Upper lobe of left lung (tissue), 6 donors: ENCODE measurements at regions not wholly inside any gene's neighbourhood (a gene's known extent, or its start where the extent isn't known, plus 50 kb on each side); places are given as distances from the start of the nearest gene placed in this dataset.
"Not testable (repeated sequence)": the region's sequence is repeated elsewhere in the genome, so short reads cannot be mapped to it uniquely, and the experiment has no call there.

ENCODE experiments used
- ATAC-seq, 2 donors: fragments of 200-7000 bp; cut with Tn5 transposase; one replicate each; pipeline ENCODE4 v1.9.1; 2022; ENCODE audit warnings: mild to moderate bottlenecking in 2 of 2, moderate library complexity in 2 of 2; ENCODE audit not compliant: low FRiP score in 2 of 2
- DNase-seq, 2 donors: peaks; one replicate each; pipeline ENCODE4 v3.0.0-alpha.2; 2019 to 2020
- H3K27ac ChIP-seq, 4 donors: fragments of 200-600 bp; sonication (generic); one replicate each; pipeline ENCODE4 v1.5.1; 2016 to 2019
- H3K27me3 ChIP-seq, 4 donors: fragments of 200-600 bp; sonication (generic); one replicate each; pipeline ENCODE4 v1.5.1; 2017 to 2019
- H3K36me3 ChIP-seq, 4 donors: fragments of 200-600 bp; sonication (generic); one replicate each; pipeline ENCODE4 v1.5.1; 2016 to 2019
- H3K4me1 ChIP-seq, 4 donors: fragments of 200-600 bp; sonication (generic); one replicate each; pipeline ENCODE4 v1.5.1; 2018 to 2019
- H3K4me3 ChIP-seq, 4 donors: fragments of 200-600 bp; sonication (generic); one replicate each; pipeline ENCODE4 v1.5.1; 2017 to 2019; ENCODE audit warnings: mild to moderate bottlenecking in 2 of 4, moderate library complexity in 1 of 4
- H3K9me3 ChIP-seq, 4 donors: fragments of 200-600 bp; sonication (generic); one replicate each; pipeline ENCODE4 v1.5.1; 2018 to 2019
- EP300 ChIP-seq, 4 donors: sonication (generic); formaldehyde crosslinking; IDR thresholded peaks; one replicate each; pipeline ENCODE4 v1.5.1; 2017; ENCODE audit warnings: antibody characterized with exemption in 4 of 4, control low read depth in 2 of 4
- POLR2A ChIP-seq, 4 donors: fragments of 450-650 bp; IDR thresholded peaks; one replicate each; pipeline ENCODE4 v1.5.1; 2016 to 2017; ENCODE audit warnings: antibody characterized with exemption in 4 of 4, mild to moderate bottlenecking in 2 of 4
- POLR2AphosphoS5 ChIP-seq, 2 donors: sonication (generic); formaldehyde crosslinking; IDR thresholded peaks; one replicate each; pipeline ENCODE4 v1.5.1; 2017; ENCODE audit warnings: antibody characterized with exemption in 2 of 2
- WGBS, 2 donors: methylation state at CpG; one replicate each; pipeline ENCODE4 v1.1.5; 2017 to 2018; 5-methylcytosine and 5-hydroxymethylcytosine counted together
- TF ChIP-seq, protein P1 (sequence below), 6 experiments: fragments of 450-650 bp in 4 of 6; fragments of 200-600 bp in 2 of 6; sonication (generic) in 2 of 6; IDR thresholded peaks; one replicate each; pipeline ENCODE4 v1.5.1; 2016 to 2019; ENCODE audit warnings: antibody characterized with exemption in 6 of 6
- donor health status: DM: no; HTN: no; CAD: no; lungs with moderate emphysema.
- donor health status: DM: no; HTN: yes; CAD: no; lungs with severe emphysema.

DNA sequence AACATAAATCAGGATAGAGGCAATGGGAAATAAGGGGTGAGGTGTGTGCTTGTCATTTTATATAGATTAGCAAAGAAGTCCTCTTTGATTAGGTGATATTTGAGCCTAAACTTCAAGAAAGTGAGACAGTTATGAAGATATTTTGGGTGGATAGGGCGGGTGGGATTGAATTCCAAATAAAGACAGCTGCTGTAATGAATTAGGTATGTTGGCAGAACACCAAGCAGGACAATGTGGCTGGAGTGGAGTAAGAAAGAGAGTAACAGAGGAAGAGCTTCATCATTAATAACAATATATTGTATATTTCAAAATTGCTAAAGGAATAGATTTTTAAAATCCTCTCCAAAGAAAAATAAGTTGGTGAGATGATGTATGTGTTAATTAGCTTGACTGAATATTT, 91.0 kb upstream of the CENPE start:
- 47 to 55% methylated on average over 1 of the region's 1 CpG for WGBS, 2 donors
- Histone ChIP-seq H3K4me1 (no peaks in the 10 kb centered on the region), H3K4me3 (no peak overlapping the region), H3K27ac (no peak overlapping the region), H3K9me3 (no peaks in the 10 kb centered on the region), H3K36me3 (no peaks in the 10 kb centered on the region), H3K27me3 (no peaks in the 10 kb centered on the region)
- TF ChIP-seq, protein P1, sequence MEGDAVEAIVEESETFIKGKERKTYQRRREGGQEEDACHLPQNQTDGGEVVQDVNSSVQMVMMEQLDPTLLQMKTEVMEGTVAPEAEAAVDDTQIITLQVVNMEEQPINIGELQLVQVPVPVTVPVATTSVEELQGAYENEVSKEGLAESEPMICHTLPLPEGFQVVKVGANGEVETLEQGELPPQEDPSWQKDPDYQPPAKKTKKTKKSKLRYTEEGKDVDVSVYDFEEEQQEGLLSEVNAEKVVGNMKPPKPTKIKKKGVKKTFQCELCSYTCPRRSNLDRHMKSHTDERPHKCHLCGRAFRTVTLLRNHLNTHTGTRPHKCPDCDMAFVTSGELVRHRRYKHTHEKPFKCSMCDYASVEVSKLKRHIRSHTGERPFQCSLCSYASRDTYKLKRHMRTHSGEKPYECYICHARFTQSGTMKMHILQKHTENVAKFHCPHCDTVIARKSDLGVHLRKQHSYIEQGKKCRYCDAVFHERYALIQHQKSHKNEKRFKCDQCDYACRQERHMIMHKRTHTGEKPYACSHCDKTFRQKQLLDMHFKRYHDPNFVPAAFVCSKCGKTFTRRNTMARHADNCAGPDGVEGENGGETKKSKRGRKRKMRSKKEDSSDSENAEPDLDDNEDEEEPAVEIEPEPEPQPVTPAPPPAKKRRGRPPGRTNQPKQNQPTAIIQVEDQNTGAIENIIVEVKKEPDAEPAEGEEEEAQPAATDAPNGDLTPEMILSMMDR (IDR thresholded peaks at IDR 0.05): no peak
- TF ChIP-seq EP300 (IDR thresholded peaks at IDR 0.05): no peak
- no peak for TF ChIP-seq POLR2AphosphoS5 (IDR thresholded peaks at IDR 0.05)
- no peak for TF ChIP-seq POLR2A (IDR thresholded peaks at IDR 0.05)
- no peak for DNase-seq
- ATAC-seq: no peak

DNA sequence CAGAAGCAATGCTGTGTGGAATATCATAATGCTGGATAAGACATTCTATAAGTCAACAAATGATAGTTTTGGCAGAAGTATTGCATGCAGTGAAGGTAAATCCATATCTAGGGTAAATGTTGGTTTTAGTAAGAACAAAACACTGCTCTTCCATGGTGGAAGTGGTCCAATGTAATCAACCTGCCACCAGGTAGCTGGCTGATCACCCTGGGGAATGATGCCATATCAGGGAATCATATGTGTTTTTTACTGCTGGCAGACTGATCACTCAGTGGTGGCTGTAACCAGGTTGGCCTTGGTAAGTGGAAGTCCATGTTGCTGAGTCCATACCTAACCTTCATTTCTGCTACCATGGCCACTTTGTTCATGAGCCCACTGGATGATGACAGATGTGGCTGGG, 74.0 kb upstream of the CENPE start:
- ATAC-seq (no peak), DNase-seq (no peak)
- H3K36me3 ChIP-seq: no peaks in the 10 kb centered on the region
- H3K4me3 ChIP-seq: no peak overlapping the region
- no peak for TF ChIP-seq POLR2AphosphoS5 (IDR thresholded peaks at IDR 0.05)
- no peak overlapping the region for H3K27ac ChIP-seq
- peaks cover 0 to 6% (median 0%) of the 10 kb centered on the region in 4 donors for H3K9me3 ChIP-seq
- H3K27me3 ChIP-seq: no peaks in the 10 kb centered on the region
- H3K4me1 ChIP-seq: no peaks in the 10 kb centered on the region

DNA sequence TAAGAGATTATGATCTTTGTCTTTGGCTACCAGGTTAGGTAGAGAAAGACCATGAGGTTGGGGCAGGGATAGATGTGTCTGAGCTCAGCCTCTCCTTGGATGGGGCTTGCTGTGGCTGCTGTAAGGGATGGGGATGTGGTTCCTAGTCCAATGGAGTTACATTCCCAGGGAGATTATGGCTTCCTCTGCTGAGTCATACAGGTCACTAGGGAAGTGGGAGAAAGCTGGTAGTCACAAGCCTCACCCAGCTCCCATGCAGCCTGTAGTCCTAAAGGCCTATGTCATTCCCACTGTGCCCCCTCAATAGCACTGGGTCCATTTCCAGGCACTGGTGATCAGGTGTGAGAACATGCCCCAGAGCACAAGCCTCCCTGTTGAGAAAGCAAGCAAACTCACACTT, 70.6 kb upstream of the CENPE start:
- no peaks in the 10 kb centered on the region for H3K36me3 ChIP-seq
- H3K27me3 ChIP-seq: no peaks in the 10 kb centered on the region
- no peak for ATAC-seq
- no peaks in the 10 kb centered on the region for H3K4me1 ChIP-seq
- TF ChIP-seq EP300 (IDR thresholded peaks at IDR 0.05): no peak
- TF ChIP-seq, protein P1 (IDR thresholded peaks at IDR 0.05): no peak
- TF ChIP-seq POLR2AphosphoS5 (IDR thresholded peaks at IDR 0.05): no peak
- no peak for TF ChIP-seq POLR2A (IDR thresholded peaks at IDR 0.05)
- H3K9me3 ChIP-seq: peaks cover 0 to 6% (median 0%) of the 10 kb centered on the region in 4 donors
- H3K27ac ChIP-seq: no peak overlapping the region
- DNase-seq: no peak
- no peak overlapping the region for H3K4me3 ChIP-seq

DNA sequence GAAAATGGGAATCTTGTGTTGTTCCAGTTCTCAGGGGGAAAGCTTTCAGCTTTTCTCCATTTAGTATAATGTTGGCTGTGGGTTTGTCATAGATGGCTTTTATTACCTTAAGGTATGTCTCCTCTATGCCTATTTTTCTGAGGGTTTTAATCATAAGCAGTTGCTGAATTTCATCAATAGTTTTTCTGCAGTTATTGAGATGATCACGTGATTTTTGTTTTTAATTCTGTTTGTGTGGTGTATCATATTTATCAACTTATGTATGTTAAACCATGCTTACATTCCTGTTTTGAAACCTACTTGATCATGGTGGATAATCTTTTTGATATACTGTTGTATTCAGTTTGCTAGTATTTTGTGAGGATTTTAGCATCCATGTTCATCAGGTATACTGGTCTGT, 66.8 kb upstream of the CENPE start:
- H3K9me3 ChIP-seq: no peaks in the 10 kb centered on the region
- TF ChIP-seq EP300 (IDR thresholded peaks at IDR 0.05): no peak
- TF ChIP-seq, protein P1 (IDR thresholded peaks at IDR 0.05): no peak
- no peak for TF ChIP-seq POLR2AphosphoS5 (IDR thresholded peaks at IDR 0.05)
- TF ChIP-seq POLR2A (IDR thresholded peaks at IDR 0.05): no peak
- no peak overlapping the region for H3K4me3 ChIP-seq
- no peak overlapping the region for H3K27ac ChIP-seq
- no peak for ATAC-seq
- no peaks in the 10 kb centered on the region for H3K27me3 ChIP-seq
- WGBS, 2 donors: 93 to 94% methylated on average over 1 of the region's 1 CpG
- no peaks in the 10 kb centered on the region for H3K4me1 ChIP-seq
- no peaks in the 10 kb centered on the region for H3K36me3 ChIP-seq
- DNase-seq: no peak

DNA sequence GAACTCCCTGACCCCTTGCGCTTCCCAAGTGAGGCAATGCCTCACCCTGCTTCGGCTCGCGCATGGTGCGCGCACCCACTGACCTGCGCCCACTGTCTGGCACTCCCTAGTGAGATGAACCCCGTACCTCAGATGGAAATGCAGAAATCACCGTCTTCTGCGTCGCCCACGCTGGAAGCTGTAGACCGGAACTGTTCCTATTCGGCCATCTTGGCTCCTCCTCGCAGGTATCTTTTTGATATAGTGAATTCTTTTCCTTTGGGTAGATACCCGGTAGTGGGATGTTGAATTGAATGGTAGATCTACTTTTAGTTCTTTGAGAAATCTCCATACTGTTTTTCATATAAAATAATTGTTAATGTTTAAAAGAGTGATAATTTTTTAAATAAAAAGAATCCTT, 57.9 kb upstream of the CENPE start:
- not testable (repeated sequence) for DNase-seq, ATAC-seq, H3K4me1 ChIP-seq, H3K4me3 ChIP-seq, H3K27me3 ChIP-seq, H3K9me3 ChIP-seq, H3K27ac ChIP-seq, H3K36me3 ChIP-seq
- 90 to 95% methylated on average over 16 of the region's 16 CpGs for WGBS, 2 donors
